GM19397 (cell line): ENCODE measurements at regions not wholly inside any gene's neighbourhood (a gene's known extent, or its start where the extent isn't known, plus 50 kb on each side); places are given as distances from the start of the nearest gene placed in this dataset.
"Not testable (repeated sequence)": the region's sequence is repeated elsewhere in the genome, so short reads cannot be mapped to it uniquely, and the experiment has no call there.

Experiments
- ATAC-seq: cut with Tn5 transposase; IDR thresholded peaks from one replicate; pipeline ENCODE4 v1.9.1; 2021; ENCODE audit warnings: mild to moderate bottlenecking, moderate library complexity; ENCODE audit not compliant: unreplicated experiment

DNA sequence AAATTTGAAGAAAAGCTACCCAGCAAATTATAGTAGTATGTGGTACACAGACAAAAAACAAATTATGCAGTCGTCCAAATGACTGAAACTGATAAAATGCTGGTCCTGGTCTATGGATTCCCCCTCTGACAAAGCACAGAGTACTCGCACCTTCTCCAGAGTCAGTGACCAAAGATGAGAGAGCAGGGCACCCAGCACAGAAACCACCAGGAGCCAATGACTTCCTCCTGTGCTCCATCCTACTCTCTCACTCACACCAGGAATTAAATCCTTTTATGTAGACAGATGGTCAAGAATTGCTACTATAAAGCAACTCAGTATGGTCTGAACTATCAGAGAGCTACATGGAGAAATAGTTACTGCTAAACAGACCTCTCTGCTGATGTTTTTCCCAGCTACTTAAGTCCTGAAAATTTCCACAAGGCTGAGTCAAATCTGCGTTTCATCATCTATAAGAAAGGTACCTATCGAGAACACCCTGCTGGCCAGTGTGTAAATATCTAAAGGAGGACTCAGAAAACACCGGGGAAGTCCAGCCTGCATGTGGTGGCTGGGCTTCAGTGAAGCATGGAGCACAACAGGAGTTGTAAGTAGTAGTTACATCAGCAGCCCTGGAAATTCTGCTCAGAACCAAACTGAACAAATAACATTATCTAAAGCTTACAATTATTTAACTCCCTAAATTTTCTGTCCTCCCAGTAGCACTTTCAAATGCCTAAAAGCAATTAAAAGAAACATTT lies 84.5 kb upstream of the FBXO28 start:
- ATAC-seq: peak; percentile 84

GRCh38 chr1:224028802-224029201 lies 85.1 kb upstream of the FBXO28 start:
- ATAC-seq: not testable (repeated sequence)

GRCh38 chr1:224023122-224023521 lies 90.8 kb upstream of the FBXO28 start:
- not testable (repeated sequence) for ATAC-seq

DNA sequence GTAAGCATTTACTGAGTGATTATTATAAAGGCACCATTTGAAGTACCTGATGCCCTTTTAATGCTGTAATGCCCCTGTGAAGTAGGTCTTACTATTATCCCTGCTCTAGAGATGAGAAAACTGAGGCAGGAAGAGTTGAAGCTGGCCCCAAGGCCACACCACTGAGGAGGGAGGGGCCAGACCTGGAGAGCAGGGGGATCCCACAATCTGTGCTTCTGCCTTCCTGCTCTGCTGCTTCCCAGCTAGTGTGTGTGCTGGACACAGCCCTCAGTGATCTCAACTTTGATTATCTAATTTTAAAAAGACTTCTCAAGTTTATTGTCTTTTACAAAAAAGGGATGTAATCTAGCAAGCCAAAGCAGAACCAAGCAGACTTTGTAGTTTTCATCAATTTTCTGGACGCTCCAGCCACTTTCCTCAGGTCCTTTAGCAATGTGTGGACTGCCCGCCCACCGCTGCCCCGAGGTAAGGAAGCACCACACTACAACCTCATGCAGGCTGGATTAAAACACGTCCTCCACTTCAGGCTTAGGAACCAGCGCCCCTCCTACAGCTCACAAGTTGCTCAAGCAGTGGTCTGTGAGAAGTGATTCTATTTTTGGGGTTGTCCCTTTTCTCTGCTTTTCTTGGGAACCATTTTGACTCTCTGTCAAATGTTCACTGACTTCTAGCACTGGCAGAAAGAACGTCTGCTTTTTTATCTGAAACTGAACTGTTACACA lies 91.5 kb upstream of the FBXO28 start:
- not testable (repeated sequence) for ATAC-seq

DNA sequence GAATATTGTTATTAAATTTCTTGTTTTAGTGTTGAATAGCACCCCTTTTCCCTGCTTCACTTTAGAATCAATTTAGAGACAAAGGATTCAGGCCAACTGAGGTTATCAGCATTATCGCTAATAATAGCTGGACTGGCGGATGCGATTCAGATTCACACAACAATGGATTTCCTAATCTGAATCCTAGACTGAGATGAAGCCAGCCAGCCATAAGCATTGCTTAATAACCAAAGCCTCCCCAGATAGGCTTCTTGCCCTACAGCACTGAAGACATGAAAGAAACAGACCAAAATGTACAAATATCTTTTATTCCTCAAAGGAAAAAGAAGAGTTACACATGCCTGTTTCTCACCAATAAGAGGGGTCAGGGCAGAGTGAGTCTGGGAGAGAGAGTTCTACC lies 94.0 kb upstream of the FBXO28 start:
- not testable (repeated sequence) for ATAC-seq

- not testable (repeated sequence) for ATAC-seq
Measured at GRCh38 chr1:224015782-224016181, 98.1 kb upstream of the FBXO28 start.

- no peak for ATAC-seq
Measured at GRCh38 chr1:224014330-224014649, 99.6 kb upstream of the FBXO28 start.

DNA sequence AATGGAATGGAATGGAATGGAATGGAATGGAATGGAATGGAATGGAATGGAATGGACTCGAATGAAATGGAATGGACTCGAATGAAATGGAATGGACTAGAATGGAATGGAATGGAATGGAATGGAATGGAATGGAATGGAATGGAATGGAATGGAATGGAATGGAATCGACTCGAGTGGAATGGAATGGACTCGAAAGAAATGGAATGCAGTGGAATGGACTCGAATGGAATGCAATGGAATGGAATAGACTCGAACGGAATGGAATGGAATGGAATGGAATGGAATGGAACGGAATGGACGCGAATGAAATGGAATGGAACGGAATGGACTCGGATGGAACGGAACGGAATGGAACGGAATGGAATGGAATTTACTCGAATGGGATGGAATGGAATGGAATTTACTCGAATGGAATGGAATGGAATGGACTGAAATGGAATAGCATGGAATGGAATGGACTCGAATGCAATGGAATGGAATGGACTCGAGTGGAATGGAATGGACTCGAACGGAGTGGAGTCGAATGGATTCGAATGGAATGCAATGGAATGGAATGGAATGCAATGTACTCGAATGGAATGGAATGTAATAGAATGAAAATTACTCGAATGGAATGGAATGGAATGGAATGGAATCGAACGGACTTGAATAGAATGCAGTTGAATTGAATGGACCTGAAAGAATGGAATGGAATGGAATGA lies 100.1 kb upstream of the FBXO28 start:
- not testable (repeated sequence) for ATAC-seq

- not testable (repeated sequence) for ATAC-seq
Measured at GRCh38 chr1:224012807-224013434, 101.0 kb upstream of the FBXO28 start.

DNA sequence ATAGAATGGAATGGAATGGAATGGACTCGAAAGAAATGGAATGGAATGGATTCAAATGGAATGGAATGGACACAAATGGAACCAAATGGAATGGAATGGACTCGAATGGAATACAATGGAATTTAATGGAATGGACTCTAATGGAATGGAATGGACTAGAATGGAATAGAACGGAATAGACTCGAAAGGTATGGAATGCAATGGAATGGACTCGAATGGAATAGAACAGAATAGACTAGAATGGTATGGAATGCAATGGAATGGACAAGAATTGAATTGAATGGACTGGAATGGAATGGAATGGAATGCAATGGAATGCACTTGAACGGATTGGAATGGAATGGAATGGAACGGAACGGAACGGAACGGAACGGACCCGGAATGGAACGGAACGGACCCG lies 101.7 kb upstream of the FBXO28 start:
- not testable (repeated sequence) for ATAC-seq

DNA sequence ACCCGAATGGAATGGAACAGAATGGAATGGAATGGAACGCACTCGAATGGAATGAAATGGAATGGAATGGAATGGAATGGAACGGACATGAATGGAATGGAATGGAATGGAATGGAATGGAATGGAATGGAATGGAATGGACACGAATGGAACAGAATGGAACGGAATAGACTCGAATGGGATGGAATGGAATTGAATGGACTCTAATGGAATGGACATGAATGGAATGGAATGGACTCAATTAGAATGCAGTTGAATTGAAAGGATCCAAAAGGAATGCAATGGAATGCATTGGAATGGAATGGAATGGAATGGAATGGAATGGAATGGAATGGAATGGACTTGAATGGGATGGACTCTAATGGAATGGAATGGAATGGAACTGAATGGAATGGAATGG lies 102.2 kb upstream of the FBXO28 start:
- ATAC-seq: not testable (repeated sequence)

- ATAC-seq: not testable (repeated sequence)
Measured at GRCh38 chr1:224011153-224011552, 102.8 kb upstream of the FBXO28 start.

DNA sequence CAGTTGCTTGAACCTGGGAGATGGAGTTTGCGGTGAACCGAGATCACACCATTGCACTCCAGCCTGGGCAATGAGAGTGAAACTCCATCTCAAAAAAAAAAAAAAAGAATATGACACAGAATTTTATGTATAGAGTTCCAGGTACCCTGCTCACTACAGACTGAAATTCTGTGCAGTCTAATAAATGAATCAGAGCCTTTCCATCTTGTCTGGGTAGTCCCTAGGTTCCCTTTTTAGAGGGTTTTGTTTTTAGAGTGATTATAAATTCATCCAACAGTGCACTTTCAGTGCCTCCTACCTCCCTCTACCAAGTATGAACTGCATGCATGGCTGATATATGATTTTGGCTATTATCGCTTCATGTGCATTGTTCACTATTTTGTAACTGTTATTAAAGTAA lies 107.9 kb upstream of the FBXO28 start:
- not testable (repeated sequence) for ATAC-seq

DNA sequence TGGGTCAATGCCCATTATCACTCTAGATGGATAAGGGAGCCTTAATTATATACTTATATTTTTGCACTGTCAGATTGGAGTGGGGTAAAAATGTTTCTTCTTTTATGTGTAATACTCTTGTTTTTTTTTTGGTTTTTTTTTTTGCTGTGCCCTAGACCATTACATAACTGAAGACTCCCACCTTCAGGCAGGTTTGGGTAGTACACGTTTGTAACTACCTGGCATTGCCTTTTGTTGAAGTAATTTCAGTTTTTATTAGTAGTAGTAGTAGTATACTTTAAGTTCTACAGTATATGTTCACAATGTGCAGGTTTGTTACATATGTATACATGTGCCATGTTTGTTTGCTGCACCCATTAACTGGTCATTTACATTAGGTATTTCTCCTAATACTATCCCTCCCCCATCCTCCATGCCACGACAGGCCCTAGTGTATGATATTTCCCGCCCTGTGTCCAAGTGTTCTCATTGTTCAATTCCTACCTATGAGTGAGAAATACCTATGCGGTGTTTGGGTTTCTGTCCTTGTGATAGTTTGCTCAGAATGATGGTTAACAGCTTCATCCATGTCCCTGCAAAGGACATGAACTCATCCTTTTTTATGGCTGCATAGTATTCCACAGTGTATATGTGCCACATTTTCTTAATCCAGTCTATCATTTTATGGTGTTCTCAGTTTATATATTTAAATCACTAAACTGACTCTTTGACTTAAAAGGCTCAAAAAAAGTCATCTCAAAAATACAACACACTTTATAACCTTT lies 109.2 kb upstream of the FBXO28 start:
- not testable (repeated sequence) for ATAC-seq

- not testable (repeated sequence) for ATAC-seq
Measured at GRCh38 chr1:224003896-224004295, 110.0 kb upstream of the FBXO28 start.

DNA sequence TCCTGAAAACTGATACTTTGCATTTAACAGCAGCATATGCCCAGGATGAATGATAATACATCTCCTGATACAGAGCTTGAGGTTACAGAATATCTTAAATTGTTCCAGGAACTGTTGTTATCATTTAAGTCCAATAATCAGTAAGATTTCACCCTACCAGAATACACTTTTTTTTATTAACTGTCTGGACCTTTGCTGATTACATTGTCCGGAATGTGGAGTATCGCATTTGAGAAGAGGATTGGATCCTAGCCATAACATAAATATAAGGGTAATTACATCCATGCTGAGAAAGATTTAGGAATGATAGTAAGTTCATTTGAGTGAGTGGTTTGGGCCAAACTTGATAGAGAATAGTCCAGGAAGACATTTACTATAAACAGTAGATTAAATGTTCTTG lies 112.2 kb upstream of the FBXO28 start:
- not testable (repeated sequence) for ATAC-seq

DNA sequence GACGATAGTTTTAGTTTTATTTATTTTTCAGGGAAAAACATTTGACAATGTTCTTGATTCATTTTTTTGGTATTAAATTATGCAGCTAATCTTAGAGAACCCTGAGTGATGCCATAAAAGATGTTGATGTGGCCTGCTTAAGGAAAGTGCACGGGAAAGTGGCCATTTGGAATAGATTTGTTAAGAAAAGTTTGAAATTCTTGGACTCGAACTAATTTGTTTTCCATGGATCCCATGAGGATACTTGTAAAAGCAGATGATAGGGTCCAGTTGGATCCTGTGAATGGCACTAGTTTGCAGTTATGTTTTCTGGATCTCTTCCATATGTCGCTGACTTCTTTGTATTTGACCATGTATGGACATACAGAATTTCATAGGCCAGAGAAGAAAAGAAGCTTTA lies 114.2 kb upstream of the FBXO28 start:
- ATAC-seq: not testable (repeated sequence)

GRCh38 chr1:223998676-223999455 lies 115.0 kb upstream of the FBXO28 start:
- not testable (repeated sequence) for ATAC-seq

- not testable (repeated sequence) for ATAC-seq
Measured at GRCh38 chr1:223996376-223996775, 117.5 kb upstream of the FBXO28 start.
